ENCODE measurements at regions not wholly inside any gene's neighbourhood (a gene's known extent, or its start where the extent isn't known, plus 50 kb on each side); places are given as distances from the start of the nearest gene placed in this dataset.

GRCh38 chr1:218891577-218891976 lies 282.1 kb upstream of the LYPLAL1 start:
- no peak for TF ChIP-seq CTCF (IDR thresholded peaks at IDR 0.05)
- TF ChIP-seq POLR2A (IDR thresholded peaks at IDR 0.05) = no peak
